OCI-LY7 (cell line): ENCODE measurements at regions not wholly inside any gene's neighbourhood (a gene's known extent, or its start where the extent isn't known, plus 50 kb on each side); places are given as distances from the start of the nearest gene placed in this dataset.

Source experiments
- BruUV-seq: library from RNA; stranded (reverse); fragments of 400-500 nt; replicated peaks from 2 replicates; lab custom pipeline; 2021; lab: Mats Ljungman, UMichigan
- CTCF ChIA-PET: fragments of 300-600 bp; sonication (Branson Sonifier 250); formaldehyde crosslinking; loops from one replicate; lab custom pipeline; 2022; ENCODE audit warnings: antibody characterized with exemption; ENCODE audit not compliant: unreplicated experiment; lab: Charles Lee
- POLR2A ChIA-PET: fragments of 300-600 bp; sonication (Branson Sonifier 250); formaldehyde crosslinking; loops from one replicate; lab custom pipeline; 2022; ENCODE audit warnings: antibody characterized with exemption; lab: Charles Lee
- DNase-seq: peaks from one replicate; pipeline ENCODE4 v3.0.0-alpha.2; 2015; ENCODE audit warnings: low spot score
- H2AFZ ChIP-seq: fragments of 200-600 bp; sonication (generic), shearing (Covaris generic); 2 replicates; pipeline ENCODE4 v1.6.1; 2014; ENCODE audit warnings: mild to moderate bottlenecking, antibody characterized with exemption, low read length, moderate library complexity
- H3K27ac ChIP-seq: fragments of 200-600 bp; sonication (generic); 2 replicates; pipeline ENCODE4 v1.5.1; 2014; ENCODE audit warnings: mixed run types, low read depth, mild to moderate bottlenecking, moderate library complexity, low read length, inconsistent platforms; ENCODE audit not compliant: poor library complexity, severe bottlenecking
- H3K36me3 ChIP-seq: fragments of 200-600 bp; sonication (generic); 2 replicates; pipeline ENCODE4 v1.6.1; 2014; ENCODE audit warnings: mild to moderate bottlenecking, antibody characterized with exemption, low read length, moderate library complexity, mixed read lengths; ENCODE audit not compliant: insufficient read depth
- H3K4me1 ChIP-seq: fragments of 200-600 bp; sonication (generic); 2 replicates; pipeline ENCODE4 v1.5.1; 2014; ENCODE audit warnings: mild to moderate bottlenecking, low read length; ENCODE audit not compliant: insufficient read depth, poor library complexity, severe bottlenecking
- H3K4me2 ChIP-seq: fragments of 200-600 bp; sonication (generic); 2 replicates; pipeline ENCODE4 v1.6.1; 2014; ENCODE audit warnings: mild to moderate bottlenecking, low read length
- H3K4me3 ChIP-seq: fragments of 200-600 bp; sonication (generic); 2 replicates; pipeline ENCODE4 v1.5.1; 2014; ENCODE audit warnings: mild to moderate bottlenecking, low read depth, low read length; ENCODE audit not compliant: poor library complexity, severe bottlenecking
- H3K79me2 ChIP-seq: fragments of 200-600 bp; sonication (generic); 2 replicates; pipeline ENCODE4 v1.6.1; 2016; ENCODE audit warnings: low read depth, mild to moderate bottlenecking, low read length, moderate library complexity, mixed read lengths; ENCODE audit not compliant: insufficient read depth
- H3K9me2 ChIP-seq: fragments of 200-600 bp; sonication (generic); 2 replicates; pipeline ENCODE4 v1.6.1; 2016; ENCODE audit warnings: mild to moderate bottlenecking, low read length, mixed read lengths; ENCODE audit not compliant: insufficient read depth
- H3K9me3 ChIP-seq: fragments of 200-600 bp; sonication (generic); 2 replicates; pipeline ENCODE4 v1.6.1; 2014; ENCODE audit warnings: mild to moderate bottlenecking, mixed run types, low read length, mixed read lengths
- H4K20me1 ChIP-seq: fragments of 200-600 bp; sonication (generic); 2 replicates; pipeline ENCODE4 v1.6.1; 2014; ENCODE audit warnings: mild to moderate bottlenecking, antibody characterized with exemption, low read length, moderate library complexity, mixed read lengths; ENCODE audit not compliant: insufficient read depth
- CTCF ChIP-seq: fragments of 200-600 bp; sonication (generic); conservative IDR thresholded peaks from 2 replicates; pipeline ENCODE4 v1.5.1; 2014; ENCODE audit warnings: mild to moderate bottlenecking, antibody characterized with exemption, low read length, moderate library complexity, mixed read lengths
- EZH2phosphoT487 ChIP-seq: fragments of 200-600 bp; sonication (generic); IDR thresholded peaks from 2 replicates; pipeline ENCODE4 v1.6.1; 2018; ENCODE audit warnings: low read depth, borderline replicate concordance, mild to moderate bottlenecking, mixed run types, antibody characterized with exemption, low read length, moderate library complexity, mixed read lengths
- intact Hi-C: fragments of 100-400 bp; cut with micrococcal nuclease; formaldehyde crosslinking; loops from one replicate; pipeline ENCODE4 v1.10.0; 2022; ENCODE audit not compliant: unreplicated experiment

- Histone ChIP-seq H3K4me2 (no peak overlapping the region), H3K27ac (no peak overlapping the region), H3K9me3 (no peaks in the 10 kb centered on the region), H3K36me3 (no peaks in the 10 kb centered on the region), H2AFZ (no peak overlapping the region), H4K20me1 (no peaks in the 10 kb centered on the region), H3K4me1 (no peaks in the 10 kb centered on the region), H3K79me2 (no peaks in the 10 kb centered on the region), H3K4me3 (no peak overlapping the region), H3K9me2 (no peaks in the 10 kb centered on the region)
- ChIA-PET CTCF (no interaction called here), POLR2A (no interaction called here)
- TF ChIP-seq CTCF = no peak
- TF ChIP-seq EZH2phosphoT487 = no peak
- BruUV-seq = no TSS peak
- no peak for DNase-seq
- intact Hi-C loops = no loop called here
These were observed 249.7 kb downstream of the AASDHPPT start for GRCh38 chr11:106327134-106327533.

- no TSS peak for BruUV-seq
- TF ChIP-seq CTCF (no peak), EZH2phosphoT487 (no peak)
- CTCF ChIA-PET = no interaction called here
These were observed 250.2 kb downstream of the AASDHPPT start for GRCh38 chr11:106327637-106328036.

GRCh38 chr11:106329273-106330018 lies 252.0 kb downstream of the AASDHPPT start:
- BruUV-seq = no TSS peak
- no peak for DNase-seq

More at GRCh38 chr11:106327637-106328036, 250.2 kb downstream of the AASDHPPT start:
- Histone ChIP-seq H3K27ac (no peak overlapping the region), H3K9me2 (no peaks in the 10 kb centered on the region), H3K4me3 (no peak overlapping the region), H2AFZ (no peak overlapping the region), H3K79me2 (no peaks in the 10 kb centered on the region), H3K9me3 (no peaks in the 10 kb centered on the region), H3K4me2 (no peak overlapping the region), H3K4me1 (no peaks in the 10 kb centered on the region), H3K36me3 (no peaks in the 10 kb centered on the region), H4K20me1 (no peaks in the 10 kb centered on the region)
- intact Hi-C loops = no loop called here
- POLR2A ChIA-PET = no interaction called here
- DNase-seq = no peak

More at GRCh38 chr11:106329273-106330018, 252.0 kb downstream of the AASDHPPT start:
- ChIA-PET CTCF (no interaction called here), POLR2A (interaction anchor here (0.7 kb wide), 1 partner anchor 177 kb away, joined by 4 read pairs; no protein-coding TSS in a partner anchor)
- Histone ChIP-seq H2AFZ (no peak overlapping the region), H3K9me2 (no peaks in the 10 kb centered on the region), H3K36me3 (no peaks in the 10 kb centered on the region), H3K4me3 (no peak overlapping the region), H3K79me2 (no peaks in the 10 kb centered on the region), H3K9me3 (no peaks in the 10 kb centered on the region), H4K20me1 (no peaks in the 10 kb centered on the region), H3K27ac (no peak overlapping the region), H3K4me1 (no peaks in the 10 kb centered on the region), H3K4me2 (no peak overlapping the region)
- intact Hi-C loops = no loop called here
- TF ChIP-seq CTCF (no peak), EZH2phosphoT487 (no peak)
